ENCODE measurements at regions not wholly inside any gene's neighbourhood (a gene's known extent, or its start where the extent isn't known, plus 50 kb on each side); places are given as distances from the start of the nearest gene placed in this dataset.

GRCh38 chr4:136680761-136681160 lies 851.5 kb downstream of the PCDH18 start:
- TF ChIP-seq NFIC (IDR thresholded peaks at IDR 0.05) (no peak), CEBPB (IDR thresholded peaks at IDR 0.05) (no peak), CREB1 (IDR thresholded peaks at IDR 0.05; ENCODE audit: low read depth) (no peak), EP300 (IDR thresholded peaks at IDR 0.05; ENCODE audit: borderline replicate concordance) (no peak), RAD21 (IDR thresholded peaks at IDR 0.05; ENCODE audit: low read depth) (no peak)
- TF ChIP-seq, protein P1, sequence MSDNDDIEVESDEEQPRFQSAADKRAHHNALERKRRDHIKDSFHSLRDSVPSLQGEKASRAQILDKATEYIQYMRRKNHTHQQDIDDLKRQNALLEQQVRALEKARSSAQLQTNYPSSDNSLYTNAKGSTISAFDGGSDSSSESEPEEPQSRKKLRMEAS (IDR thresholded peaks at IDR 0.05): no peak

Data from Ishikawa (cell line).